A549 (cell line): ENCODE measurements at regions not wholly inside any gene's neighbourhood (a gene's known extent, or its start where the extent isn't known, plus 50 kb on each side); places are given as distances from the start of the nearest gene placed in this dataset.

Source experiments
- ATAC-seq, 2 experiments: fragments of 200-7000 bp in 1 of 2; fragments of >200 bp in 1 of 2; cut with Nextera tagmentation in 1 of 2; cut with Tn5 transposase in 1 of 2; 3 replicates each; pipeline versions ENCODE4 v1.8.0 to v1.9.1; 2018 to 2020; ENCODE audit warnings: mild to moderate bottlenecking in 1 of 2, moderate library complexity in 1 of 2
- CTCF ChIA-PET: fragments of 300-600 bp; sonication (Branson Sonifier 250); formaldehyde crosslinking; extraction: SDS; loops from one replicate; lab custom pipeline; 2021; ENCODE audit warnings: antibody characterized with exemption, inconsistent platforms; lab: Yijun Ruan, JAX
- POLR2A ChIA-PET: fragments of 350-600 bp; formaldehyde crosslinking; extraction: SDS; loops from one replicate; lab custom pipeline; 2021; ENCODE audit warnings: antibody characterized with exemption, inconsistent platforms; lab: Yijun Ruan, JAX
- DNase-seq, 2 experiments: peaks; one replicate each; pipeline versions ENCODE4 v3.0.0 to v3.0.0-alpha.2; 2011 to 2016; ENCODE audit warnings: low read depth in 1 of 2, low spot score in 1 of 2
- FAIRE-seq: peaks from 2 replicates; lab custom pipeline; 2011; peaks lifted over from hg19 to GRCh38; lab: Jason Lieb, UNC
- H3K27ac ChIP-seq, 2 experiments: fragments of >200 bp; sonication (Bioruptor Twin); formaldehyde crosslinking; 3 replicates each; pipeline ENCODE4 v1.5.1; 2016 to 2017
- H3K4me1 ChIP-seq: fragments of >200 bp; sonication (Bioruptor Twin); formaldehyde crosslinking; 3 replicates; pipeline ENCODE4 v1.6.1; 2016
- H3K4me2 ChIP-seq: fragments of >200 bp; sonication (Bioruptor Twin); formaldehyde crosslinking; 3 replicates; pipeline ENCODE4 v1.6.1; 2016
- H3K4me3 ChIP-seq: fragments of >200 bp; sonication (Bioruptor Twin); formaldehyde crosslinking; 3 replicates; pipeline ENCODE4 v1.5.1; 2016
- H3K9me3 ChIP-seq: fragments of >200 bp; sonication (Bioruptor Twin); formaldehyde crosslinking; 3 replicates; pipeline ENCODE4 v1.6.1; 2016
- CBX8 ChIP-seq: fragments of 200-600 bp; sonication (generic); IDR thresholded peaks from 2 replicates; pipeline ENCODE4 v1.6.1; 2016
- CEBPB ChIP-seq, 2 experiments: fragments of >200 bp in 1 of 2; sonication (Bioruptor Twin) in 1 of 2; formaldehyde crosslinking in 1 of 2; IDR thresholded peaks; 2 replicates each; pipeline ENCODE4 v1.6.1; 2012 to 2016
- EHF ChIP-seq: fragments of 250-450 bp; sonication (Bioruptor Pico); IDR thresholded peaks from 2 replicates; pipeline ENCODE4 v1.5.0; 2020; ENCODE audit warnings: mild to moderate bottlenecking
- FOSL2 ChIP-seq, 2 experiments: fragments of 450-650 bp in 1 of 2; fragments of >200 bp in 1 of 2; sonication (Bioruptor Twin) in 1 of 2; formaldehyde crosslinking; IDR thresholded peaks; 2 replicates each; pipeline versions ENCODE4 v1.5.0 to v1.6.1; 2016 to 2020; ENCODE audit warnings: mild to moderate bottlenecking in 1 of 2, moderate library complexity in 1 of 2
- HDAC2 ChIP-seq: fragments of 200-600 bp; sonication (generic); IDR thresholded peaks from 2 replicates; pipeline ENCODE4 v1.6.1; 2016
- HES2 ChIP-seq: fragments of >200 bp; sonication (Bioruptor Twin); formaldehyde crosslinking; IDR thresholded peaks from 2 replicates; pipeline ENCODE4 v1.6.1; 2016
- HEYL ChIP-seq: fragments of 250-450 bp; sonication (Bioruptor Pico); IDR thresholded peaks from 2 replicates; pipeline ENCODE4 v1.8.0; 2021; ENCODE audit warnings: mild to moderate bottlenecking, moderate library complexity
- HMGXB4 ChIP-seq: fragments of 250-450 bp; sonication (Bioruptor Pico); IDR thresholded peaks from 2 replicates; pipeline ENCODE4 v1.5.0; 2021; ENCODE audit warnings: mild to moderate bottlenecking, moderate library complexity, borderline replicate concordance
- JUNB ChIP-seq: fragments of >200 bp; sonication (Bioruptor Twin); formaldehyde crosslinking; IDR thresholded peaks from 2 replicates; pipeline ENCODE4 v1.6.1; 2016
- KDM5A ChIP-seq: fragments of 200-600 bp; sonication (generic); IDR thresholded peaks from 2 replicates; pipeline ENCODE4 v1.6.1; 2016; ENCODE audit warnings: antibody characterized with exemption, mild to moderate bottlenecking
- MAFK ChIP-seq: fragments of 450-650 bp; IDR thresholded peaks from 2 replicates; pipeline ENCODE4 v1.6.1; 2014; ENCODE audit not compliant: partially characterized antibody
- MAZ ChIP-seq: fragments of 150-350 bp; IDR thresholded peaks from 2 replicates; pipeline ENCODE4 v1.6.1; 2014; ENCODE audit warnings: antibody characterized with exemption, low read depth, low read length, borderline replicate concordance
- MYC ChIP-seq: IDR thresholded peaks from 2 replicates; pipeline ENCODE4 v1.6.1; 2012; ENCODE audit warnings: mild to moderate bottlenecking, inconsistent platforms, low read length, improper control_type of control experiment, borderline replicate concordance
- NFE2L2 ChIP-seq: fragments of 150-350 bp; conservative IDR thresholded peaks from 2 replicates; pipeline ENCODE4 v1.6.1; 2014; ENCODE audit warnings: low read length
- NPAS2 ChIP-seq: fragments of 250-450 bp; sonication (Bioruptor Pico); IDR thresholded peaks from 2 replicates; pipeline ENCODE4 v1.8.0; 2022; ENCODE audit warnings: mild to moderate bottlenecking, moderate library complexity, borderline replicate concordance
- NR3C1 ChIP-seq: fragments of >200 bp; sonication (Bioruptor Twin); formaldehyde crosslinking; IDR thresholded peaks from 3 replicates; pipeline ENCODE4 v1.6.1; 2017
- RARB ChIP-seq: fragments of 250-450 bp; sonication (Bioruptor Pico); IDR thresholded peaks from 2 replicates; pipeline ENCODE4 v1.8.0; 2021; ENCODE audit warnings: mild to moderate bottlenecking, moderate library complexity
- RCOR1 ChIP-seq: fragments of 150-350 bp; IDR thresholded peaks from 2 replicates; pipeline ENCODE4 v1.6.1; 2014; ENCODE audit warnings: antibody characterized with exemption, low read length, low read depth
- REST ChIP-seq: fragments of 200-600 bp; sonication (generic); IDR thresholded peaks from 2 replicates; pipeline ENCODE4 v1.6.1; 2016; ENCODE audit warnings: antibody characterized with exemption, mild to moderate bottlenecking, moderate library complexity
- SMC3 ChIP-seq: fragments of >200 bp; sonication (Bioruptor Twin); formaldehyde crosslinking; IDR thresholded peaks from 3 replicates; pipeline ENCODE4 v1.6.1; 2018; ENCODE audit warnings: inconsistent platforms
- SREBF2 ChIP-seq: fragments of 450-650 bp; IDR thresholded peaks from 2 replicates; pipeline ENCODE4 v1.6.1; 2014; ENCODE audit warnings: mild to moderate bottlenecking, moderate library complexity
- TFCP2L1 ChIP-seq: fragments of 250-450 bp; sonication (Bioruptor Pico); IDR thresholded peaks from 2 replicates; pipeline ENCODE4 v1.5.0; 2021; ENCODE audit warnings: mild to moderate bottlenecking
- TP53 ChIP-seq: fragments of 250-450 bp; sonication (Bioruptor Pico); IDR thresholded peaks from 2 replicates; pipeline ENCODE4 v1.5.0; 2021; ENCODE audit warnings: mild to moderate bottlenecking, moderate library complexity
- USF2 ChIP-seq: fragments of 450-650 bp; IDR thresholded peaks from 2 replicates; pipeline ENCODE4 v1.6.1; 2014; ENCODE audit warnings: antibody characterized with exemption
- ZC3H11A ChIP-seq: fragments of 450-650 bp; IDR thresholded peaks from 2 replicates; pipeline ENCODE4 v1.6.1; 2014; ENCODE audit warnings: antibody characterized with exemption, mild to moderate bottlenecking
- ZNF302 ChIP-seq: fragments of 250-450 bp; sonication (Bioruptor Pico); IDR thresholded peaks from 2 replicates; pipeline ENCODE4 v1.9.0; 2021; ENCODE audit warnings: inconsistent platforms, mild to moderate bottlenecking, moderate library complexity
- ZSCAN20 ChIP-seq: fragments of 250-450 bp; sonication (Bioruptor Pico); IDR thresholded peaks from 2 replicates; pipeline ENCODE4 v1.8.0; 2022; ENCODE audit warnings: mild to moderate bottlenecking, moderate library complexity
- WGBS: methylation state at CpG from one replicate; pipeline ENCODE4 v1.1.6; 2017; ENCODE audit errors: missing lambda C conversion rate; 5-methylcytosine and 5-hydroxymethylcytosine counted together

- DNase-seq (no peak), ATAC-seq (no peak), FAIRE-seq (no peak)
- no peak overlapping the region for H3K4me2 ChIP-seq
- TF ChIP-seq HES2 = no peak
- no peak for TF ChIP-seq CBX8
- TF ChIP-seq FOSL2 (IDR thresholded peaks at IDR 0.05) = no peak
- TF ChIP-seq FOSL2 (CRISPR knock-in tag; IDR thresholded peaks at IDR 0.05) = no peak
- TF ChIP-seq ZSCAN20 (CRISPR knock-in tag) = no peak
- TF ChIP-seq ZNF302 (CRISPR knock-in tag) = no peak
- no peak for TF ChIP-seq MAZ
- TF ChIP-seq EHF (CRISPR knock-in tag) = no peak
- TF ChIP-seq NPAS2 = no peak
- H3K4me1 ChIP-seq = no peaks in the 10 kb centered on the region
- H3K9me3 ChIP-seq = no peaks in the 10 kb centered on the region
- H3K27ac ChIP-seq = no peak overlapping the region
- CTCF ChIA-PET = interaction anchor here (1.1 to 1.6 kb wide), 2 partner anchors 17 to 340 kb away, joined by 3 read pairs; no protein-coding TSS in a partner anchor
- POLR2A ChIA-PET = no interaction called here
- WGBS = 48% methylated on average over 4 of the region's 4 CpGs
- no peak overlapping the region for H3K4me3 ChIP-seq
Observed at GRCh38 chr4:84164201-84164600, 334.9 kb downstream of the NKX6-1 start.

GRCh38 chr4:84159762-84160161 lies 339.3 kb downstream of the NKX6-1 start:
- TF ChIP-seq HDAC2 (no peak), KDM5A (no peak)
- ChIA-PET POLR2A (no interaction called here), CTCF (no interaction called here)
- no peak overlapping the region for H3K4me3 ChIP-seq
- no peaks in the 10 kb centered on the region for H3K9me3 ChIP-seq
- FAIRE-seq (no peak), DNase-seq (peak in 1 of 2 experiments; percentile 4), ATAC-seq (peak in 1 of 2 experiments; percentile 38; a peak in 1 of 6 replicates)
- no peak overlapping the region for H3K4me2 ChIP-seq
- H3K4me1 ChIP-seq = no peaks in the 10 kb centered on the region
- H3K27ac ChIP-seq = no peak overlapping the region
- WGBS = 45% methylated on average over 5 of the region's 5 CpGs

GRCh38 chr4:84158670-84159069 lies 340.4 kb downstream of the NKX6-1 start:
- Histone ChIP-seq H3K4me3 (no peak overlapping the region), H3K4me2 (no peak overlapping the region), H3K27ac (no peak overlapping the region), H3K4me1 (no peaks in the 10 kb centered on the region), H3K9me3 (no peaks in the 10 kb centered on the region)
- no peak for ATAC-seq
- TF ChIP-seq RARB = no peak
- TF ChIP-seq HEYL (CRISPR knock-in tag) = no peak
- TF ChIP-seq USF2 = no peak
- no peak for TF ChIP-seq RCOR1
- no peak for TF ChIP-seq NFE2L2
- TF ChIP-seq SREBF2 = no peak
- TF ChIP-seq MAZ = no peak
- TF ChIP-seq REST = no peak
- 71% methylated on average over 5 of the region's 5 CpGs for WGBS
- no peak for FAIRE-seq
- POLR2A ChIA-PET = no interaction called here
- DNase-seq = no peak
- CTCF ChIA-PET = no interaction called here

GRCh38 chr4:84151574-84151973 lies 347.5 kb downstream of the NKX6-1 start:
- no peaks in the 10 kb centered on the region for H3K4me1 ChIP-seq
- no peak overlapping the region for H3K27ac ChIP-seq
- ATAC-seq = no peak
- H3K9me3 ChIP-seq = no peaks in the 10 kb centered on the region
- ChIA-PET CTCF (no interaction called here), POLR2A (no interaction called here)
- 33% methylated on average over 2 of the region's 2 CpGs for WGBS
- H3K4me2 ChIP-seq = no peak overlapping the region
- no peak overlapping the region for H3K4me3 ChIP-seq
- DNase-seq = peak in 1 of 2 experiments; percentile 4
- no peak for FAIRE-seq
- TF ChIP-seq JUNB = no peak
- TF ChIP-seq MAFK = no peak
- no peak for TF ChIP-seq USF2
- TF ChIP-seq NR3C1 = no peak
- no peak for TF ChIP-seq HMGXB4 (CRISPR knock-in tag)
- TF ChIP-seq SMC3 = no peak
- TF ChIP-seq TFCP2L1 (CRISPR knock-in tag) = no peak
- no peak for TF ChIP-seq SREBF2
- no peak for TF ChIP-seq ZC3H11A
- TF ChIP-seq MYC = no peak
- no peak for TF ChIP-seq TP53
- TF ChIP-seq CEBPB (IDR thresholded peaks at IDR 0.05) = no peak
